Middle frontal gyrus (tissue), 1 donor: ENCODE measurements at regions not wholly inside any gene's neighbourhood (a gene's known extent, or its start where the extent isn't known, plus 50 kb on each side); places are given as distances from the start of the nearest gene placed in this dataset.

Source experiments
- DNase-seq: peaks from one replicate; pipeline ENCODE4 v3.0.0-alpha.2; 2015; ENCODE audit warnings: low spot score; ENCODE audit errors: extremely low spot score

DNA sequence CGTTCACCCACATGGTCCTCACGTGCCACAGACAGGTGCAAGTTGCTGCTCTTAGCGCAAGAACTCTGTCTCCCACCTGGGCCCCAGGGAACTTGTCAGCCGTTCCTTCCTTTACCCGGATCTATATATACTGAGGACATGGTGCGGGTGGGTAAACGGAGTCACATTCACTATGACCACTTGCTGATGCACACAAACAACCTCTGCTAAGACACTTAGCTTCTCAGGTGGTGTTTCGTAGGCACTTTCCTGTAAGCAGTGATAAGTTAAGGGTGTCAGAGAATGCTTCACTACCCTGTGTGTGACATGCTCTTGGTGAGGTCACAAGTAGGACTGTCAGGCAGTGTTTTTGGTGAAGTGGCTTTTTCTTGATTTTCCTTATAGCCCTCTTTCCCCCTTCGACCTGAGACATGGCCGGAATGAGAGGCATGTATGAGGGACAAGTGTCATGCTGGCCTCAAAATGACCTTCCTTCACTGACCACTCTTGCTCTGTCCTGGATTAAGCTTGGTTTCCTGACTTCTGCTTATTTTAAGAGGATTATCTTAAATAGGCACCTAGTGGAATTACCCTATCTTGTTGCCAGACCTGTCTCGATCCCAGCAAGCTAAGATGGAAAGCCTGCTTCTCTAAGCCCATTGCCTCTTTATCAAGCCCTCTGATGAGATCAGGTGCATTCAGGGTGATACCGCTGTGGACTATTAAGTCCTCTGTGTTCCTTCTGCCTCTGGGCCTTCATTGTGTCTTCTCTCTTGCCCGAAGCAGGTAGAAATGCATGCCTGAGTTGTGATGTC, 97.1 kb upstream of the CELF4 start:
- DNase-seq: no peak

DNA sequence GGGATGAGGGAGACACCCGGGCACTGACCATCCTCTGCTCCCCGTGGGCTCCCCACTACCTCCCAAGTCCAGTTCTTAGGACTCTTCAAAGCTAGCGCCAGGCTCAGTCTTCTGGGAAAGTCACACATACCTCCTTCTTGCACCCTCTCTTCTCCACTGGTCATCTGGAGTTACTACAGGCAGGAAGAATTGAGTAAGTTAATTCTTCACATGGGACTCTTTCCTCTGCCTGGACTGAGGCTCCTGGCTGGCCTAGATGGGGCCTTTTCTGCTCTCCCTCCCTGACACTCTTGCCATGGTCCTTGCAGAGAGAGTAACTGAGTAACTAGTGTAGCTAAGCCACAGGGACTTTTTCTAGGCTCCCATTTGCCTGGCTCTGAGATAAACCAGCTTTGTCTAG, 96.5 kb upstream of the CELF4 start:
- no peak for DNase-seq

GRCh38 chr18:37661478-37661877, 95.9 kb upstream of the CELF4 start:
- no peak for DNase-seq

- no peak for DNase-seq
Observed at GRCh38 chr18:37661061-37661460, 95.5 kb upstream of the CELF4 start.

- no peak for DNase-seq
Observed at GRCh38 chr18:37660658-37661057, 95.1 kb upstream of the CELF4 start.

DNA sequence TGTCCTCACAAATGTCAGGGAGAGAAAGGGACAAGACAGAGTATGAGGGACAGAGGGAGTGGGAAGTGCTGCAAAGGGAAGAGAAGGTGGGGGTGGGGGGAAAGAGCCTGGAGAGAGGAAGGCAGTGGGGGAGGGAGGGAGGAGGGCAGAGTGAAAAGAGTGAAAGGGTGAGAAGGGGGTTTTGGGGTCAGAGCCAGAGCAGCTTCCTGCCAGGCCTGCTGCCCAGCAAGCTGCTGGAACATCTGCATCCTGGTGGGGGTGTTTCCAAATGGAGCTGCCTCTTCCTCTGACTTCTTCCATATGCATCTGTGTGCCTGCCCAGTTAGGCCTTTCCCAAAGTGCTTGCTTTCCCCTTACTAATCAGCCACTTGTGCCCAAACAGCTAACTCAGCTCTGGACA, 94.3 kb upstream of the CELF4 start:
- DNase-seq: no peak

- no peak for DNase-seq
Observed at GRCh38 chr18:37658894-37659293, 93.3 kb upstream of the CELF4 start.

- no peak for DNase-seq
Observed at GRCh38 chr18:37657493-37657892, 91.9 kb upstream of the CELF4 start.

GRCh38 chr18:37654731-37655369, 89.3 kb upstream of the CELF4 start:
- no peak for DNase-seq

GRCh38 chr18:37654034-37654433, 88.4 kb upstream of the CELF4 start:
- DNase-seq: no peak

DNA sequence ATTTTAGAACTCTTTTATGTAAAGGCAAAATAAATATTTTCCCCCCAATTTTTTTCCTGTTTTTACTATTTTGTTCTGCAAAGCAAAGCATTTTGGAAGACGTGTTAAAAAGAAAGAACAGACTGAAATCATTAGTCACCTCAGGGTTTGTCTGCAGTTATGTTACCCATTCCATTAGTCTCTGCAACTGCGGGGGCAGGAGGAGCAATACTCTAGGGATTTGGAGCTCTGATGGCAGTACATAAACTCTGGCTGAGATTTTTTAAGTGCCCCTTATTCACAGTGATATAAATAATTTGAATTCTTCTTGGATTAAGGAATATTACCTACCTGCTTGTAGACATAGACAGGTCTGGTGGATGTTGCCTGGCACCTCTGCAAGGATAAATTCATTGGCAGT, 88.0 kb upstream of the CELF4 start:
- no peak for DNase-seq

GRCh38 chr18:37649930-37650329, 84.3 kb upstream of the CELF4 start:
- DNase-seq: no peak

DNA sequence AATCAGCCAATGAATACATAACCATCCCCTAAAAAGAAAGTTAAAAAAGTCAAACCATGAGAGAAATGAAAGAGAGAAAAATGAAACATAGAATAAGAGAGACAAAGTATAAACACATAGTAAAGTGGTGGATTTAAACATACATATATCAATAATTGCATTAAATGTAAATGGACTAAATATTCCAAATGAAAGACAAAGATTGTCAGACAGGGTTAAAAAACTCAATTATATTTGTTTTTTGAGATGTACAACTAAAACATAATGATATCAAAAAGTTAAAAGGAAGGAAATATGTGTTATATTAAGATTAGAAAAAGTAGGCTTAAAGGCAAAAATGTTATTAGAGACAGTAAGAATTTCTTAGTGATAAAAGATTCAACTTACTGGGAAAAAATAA, 83.8 kb upstream of the CELF4 start:
- no peak for DNase-seq

- no peak for DNase-seq
Observed at GRCh38 chr18:37641573-37641972, 76.0 kb upstream of the CELF4 start.

- no peak for DNase-seq
Observed at GRCh38 chr18:37640504-37640903, 74.9 kb upstream of the CELF4 start.

- DNase-seq: no peak
Observed at GRCh38 chr18:37639846-37640245, 74.2 kb upstream of the CELF4 start.

DNA sequence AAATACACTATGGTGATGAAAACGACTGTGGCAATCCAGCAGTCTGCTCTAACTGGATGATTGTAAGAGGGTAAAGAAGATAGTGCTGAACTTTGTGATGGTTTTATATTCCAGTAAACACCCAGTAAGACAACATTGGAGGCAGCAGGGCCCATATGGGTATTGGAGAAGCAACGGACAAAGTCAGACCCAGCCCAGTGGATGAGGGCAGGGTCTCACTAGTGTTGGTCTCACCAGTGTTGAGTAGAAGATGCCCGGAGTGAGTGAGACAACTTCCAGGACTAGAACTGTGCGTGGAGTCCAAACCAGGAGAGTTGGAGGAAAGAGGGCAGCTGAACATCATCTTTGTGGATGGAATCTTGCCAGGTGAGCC, 71.9 kb upstream of the CELF4 start:
- DNase-seq: no peak

DNA sequence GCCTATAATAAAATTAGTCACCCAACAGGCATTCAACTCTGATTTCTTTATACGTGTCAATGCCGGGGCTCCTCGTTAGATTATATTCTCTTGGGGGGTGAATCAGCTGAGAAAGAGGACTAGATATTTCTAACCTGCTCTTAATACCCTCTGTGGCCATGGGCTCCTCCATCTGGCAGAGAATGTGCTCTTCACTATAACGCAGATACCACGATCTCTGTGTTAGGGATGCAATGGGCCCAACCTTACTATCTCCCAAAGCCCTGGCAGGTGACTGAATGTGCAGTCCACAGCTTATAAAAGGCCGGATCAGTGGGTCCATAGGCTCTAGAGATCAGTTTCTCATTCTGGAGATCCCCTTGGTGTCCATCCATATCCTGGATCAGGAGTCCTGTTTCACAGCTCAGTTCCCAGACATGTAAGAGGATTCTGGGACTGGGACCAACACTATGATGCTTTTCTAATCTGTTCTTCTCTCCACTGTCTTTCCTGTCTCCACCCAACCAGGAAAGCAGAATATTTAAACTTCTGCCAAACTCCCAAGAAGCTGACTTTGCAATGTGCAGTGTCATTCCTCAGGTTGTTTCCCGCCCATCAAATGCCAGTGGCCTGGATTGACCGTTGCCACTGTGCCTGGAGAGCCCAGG, 71.4 kb upstream of the CELF4 start:
- no peak for DNase-seq

DNA sequence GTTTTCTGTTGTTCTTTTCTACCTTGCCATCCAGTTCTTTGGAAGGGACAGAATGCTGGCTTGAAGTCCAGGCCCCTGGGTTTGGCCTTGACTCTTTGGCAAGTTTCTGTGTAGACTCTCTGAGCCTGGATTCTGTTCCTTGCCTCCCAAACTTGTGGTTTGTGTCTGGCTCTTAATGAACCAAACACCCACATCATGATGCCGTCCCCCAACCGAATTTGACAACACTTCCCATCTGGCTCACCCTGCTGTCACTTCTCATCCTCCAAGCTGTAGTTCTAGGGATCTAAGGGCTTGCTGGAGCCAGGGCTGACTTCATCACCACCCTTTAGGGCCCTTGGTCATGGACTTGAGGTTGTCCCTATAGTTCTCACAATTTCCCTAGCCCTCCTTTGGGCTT, 68.9 kb upstream of the CELF4 start:
- DNase-seq: no peak

DNA sequence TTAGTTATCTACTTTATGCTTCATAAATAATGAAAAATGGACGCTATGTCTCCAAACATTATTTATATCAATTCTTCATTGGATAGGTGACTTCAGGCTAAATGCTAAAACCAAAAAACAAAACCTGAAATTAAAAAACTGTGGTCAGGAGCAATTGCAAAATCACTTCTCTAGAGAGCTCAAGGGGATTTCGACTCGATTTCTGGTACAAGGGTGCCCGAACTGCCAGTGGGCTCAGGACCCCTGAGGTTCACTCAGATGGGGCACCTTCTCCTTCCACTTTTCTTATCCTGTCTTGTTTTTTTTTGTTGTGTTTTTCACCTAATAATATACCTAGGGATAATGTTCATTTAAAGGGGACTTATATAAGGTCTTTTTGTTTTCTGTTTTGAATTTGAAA, 65.8 kb upstream of the CELF4 start:
- DNase-seq: no peak

DNA sequence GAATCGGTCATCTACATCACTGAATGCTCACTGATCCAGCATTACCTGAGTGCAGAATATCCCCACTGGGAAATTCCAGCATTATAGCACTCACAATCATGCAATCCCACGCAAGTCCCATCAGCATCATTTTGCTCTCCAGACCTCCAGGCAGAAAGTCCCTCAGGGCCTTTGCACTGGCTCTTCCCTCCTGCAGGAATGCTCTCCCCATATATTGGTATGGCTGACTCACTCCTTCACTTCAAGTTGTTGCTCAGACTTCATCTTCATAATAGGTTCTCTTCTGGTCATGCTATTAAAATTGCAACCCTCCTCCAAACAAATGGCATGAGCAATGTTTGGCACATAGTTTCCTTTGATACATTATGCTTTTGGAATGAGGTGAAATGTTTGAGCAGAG, 64.7 kb upstream of the CELF4 start:
- DNase-seq: no peak

GRCh38 chr18:37628470-37629220, 63.0 kb upstream of the CELF4 start:
- no peak for DNase-seq
